ENCODE measurements at regions not wholly inside any gene's neighbourhood (a gene's known extent, or its start where the extent isn't known, plus 50 kb on each side); places are given as distances from the start of the nearest gene placed in this dataset.

- TF ChIP-seq CTCF (optimal IDR thresholded peaks at IDR 0.05 in 1 of 3, IDR thresholded peaks at IDR 0.05 in 1 of 3, conservative IDR thresholded peaks at IDR 0.05 in 1 of 3; ENCODE audit: extremely low read depth in 1 of 3, insufficient read depth in 2 of 3, low read length in 3 of 3) = no peak
- no peak for TF ChIP-seq EZH2 (IDR thresholded peaks at IDR 0.05; ENCODE audit: low read length)
- H4K20me1 ChIP-seq (ENCODE audit: control insufficient read depth, extremely low read depth, insufficient read depth, low read length) = no peaks in the 10 kb centered on the region
- FAIRE-seq = no peak
Observed at GRCh38 chr7:33674804-33675411, 230.4 kb upstream of the BMPER start.

GRCh38 chr7:33677556-33677955, 227.8 kb upstream of the BMPER start:
- dilution Hi-C loops (cut with MboI; ENCODE audit: extremely low pct_ligation_motif_present, low sequenced_read_pairs) = no loop called here
- no peaks in the 10 kb centered on the region for H3K27me3 ChIP-seq (ENCODE audit: control insufficient read depth, extremely low read depth, insufficient read depth, low read length)
- no peak for DNase-seq (ENCODE audit: low read depth, low spot score)

More at GRCh38 chr7:33674804-33675411, 230.4 kb upstream of the BMPER start:
- Histone ChIP-seq H3K4me2 (ENCODE audit: control insufficient read depth, extremely low read depth, insufficient read depth, low read depth, low read length) (no peak overlapping the region), H3K9me1 (ENCODE audit: control insufficient read depth, extremely low read depth, insufficient read depth, low read length) (no peaks in the 10 kb centered on the region), H3K79me2 (ENCODE audit: control insufficient read depth, insufficient read depth, low read length) (no peaks in the 10 kb centered on the region), H3K9me3 (ENCODE audit: control insufficient read depth, low read depth, low read length) (no peaks in the 10 kb centered on the region), H3K27me3 (ENCODE audit: control insufficient read depth, extremely low read depth, insufficient read depth, low read length) (no peaks in the 10 kb centered on the region), H2AFZ (ENCODE audit: control insufficient read depth, low read length) (no peak overlapping the region), H3K9ac (ENCODE audit: control insufficient read depth, extremely low read depth, insufficient read depth, low read length) (no peak overlapping the region), H3K27ac (ENCODE audit: control insufficient read depth, insufficient read depth, low read length) (no peak overlapping the region), H3K4me3 (ENCODE audit: control insufficient read depth in 2 of 3, extremely low read depth in 1 of 3, insufficient read depth in 2 of 3, low read depth in 1 of 3, low read length in 3 of 3) (no peak overlapping the region), H3K4me1 (ENCODE audit: control insufficient read depth, extremely low read depth, insufficient read depth, low read length) (no peaks in the 10 kb centered on the region), H3K36me3 (ENCODE audit: control insufficient read depth in 2 of 2, extremely low read depth in 1 of 2, insufficient read depth in 2 of 2, low read length in 2 of 2) (no peaks in the 10 kb centered on the region)
- DNase-seq (ENCODE audit: low read depth, low spot score) = no peak
- dilution Hi-C loops (cut with MboI; ENCODE audit: extremely low pct_ligation_motif_present, low sequenced_read_pairs) = no loop called here

More at GRCh38 chr7:33677556-33677955, 227.8 kb upstream of the BMPER start:
- no peaks in the 10 kb centered on the region for H4K20me1 ChIP-seq (ENCODE audit: control insufficient read depth, extremely low read depth, insufficient read depth, low read length)
- no peaks in the 10 kb centered on the region for H3K36me3 ChIP-seq (ENCODE audit: control insufficient read depth in 2 of 2, extremely low read depth in 1 of 2, insufficient read depth in 2 of 2, low read length in 2 of 2)
- H3K9me3 ChIP-seq (ENCODE audit: control insufficient read depth, low read depth, low read length) = no peaks in the 10 kb centered on the region
- H3K9me1 ChIP-seq (ENCODE audit: control insufficient read depth, extremely low read depth, insufficient read depth, low read length) = no peaks in the 10 kb centered on the region
- no peak overlapping the region for H3K27ac ChIP-seq (ENCODE audit: control insufficient read depth, insufficient read depth, low read length)
- H3K9ac ChIP-seq (ENCODE audit: control insufficient read depth, extremely low read depth, insufficient read depth, low read length) = no peak overlapping the region
- TF ChIP-seq CTCF (optimal IDR thresholded peaks at IDR 0.05 in 1 of 3, IDR thresholded peaks at IDR 0.05 in 1 of 3, conservative IDR thresholded peaks at IDR 0.05 in 1 of 3; ENCODE audit: extremely low read depth in 1 of 3, insufficient read depth in 2 of 3, low read length in 3 of 3) (no peak), EZH2 (IDR thresholded peaks at IDR 0.05; ENCODE audit: low read length) (no peak)
- no peak for FAIRE-seq
- no peak overlapping the region for H3K4me2 ChIP-seq (ENCODE audit: control insufficient read depth, extremely low read depth, insufficient read depth, low read depth, low read length)
- no peaks in the 10 kb centered on the region for H3K79me2 ChIP-seq (ENCODE audit: control insufficient read depth, insufficient read depth, low read length)
- H3K4me3 ChIP-seq (ENCODE audit: control insufficient read depth in 2 of 3, extremely low read depth in 1 of 3, insufficient read depth in 2 of 3, low read depth in 1 of 3, low read length in 3 of 3) = no peak overlapping the region
- H2AFZ ChIP-seq (ENCODE audit: control insufficient read depth, low read length) = no peak overlapping the region
- no peaks in the 10 kb centered on the region for H3K4me1 ChIP-seq (ENCODE audit: control insufficient read depth, extremely low read depth, insufficient read depth, low read length)

Measured in keratinocyte (primary cell).